A673 (cell line): ENCODE measurements at regions not wholly inside any gene's neighbourhood (a gene's known extent, or its start where the extent isn't known, plus 50 kb on each side); places are given as distances from the start of the nearest gene placed in this dataset.

Experiments
- EZH2 ChIP-seq: fragments of 200-600 bp; sonication (generic); IDR thresholded peaks from 2 replicates; pipeline ENCODE4 v1.6.1; 2017; ENCODE audit warnings: borderline replicate concordance, low read depth, mild to moderate bottlenecking, mixed read lengths, antibody characterized with exemption, low read length; ENCODE audit not compliant: poor library complexity, severe bottlenecking
- TF ChIP-seq, protein P1 (sequence below): fragments of 300-800, 200-600 bp; sonication (generic); conservative IDR thresholded peaks from 2 replicates; pipeline ENCODE4 v1.5.1; 2017; ENCODE audit warnings: low read depth, mild to moderate bottlenecking, antibody characterized with exemption, low read length, moderate library complexity, mixed read lengths

DNA sequence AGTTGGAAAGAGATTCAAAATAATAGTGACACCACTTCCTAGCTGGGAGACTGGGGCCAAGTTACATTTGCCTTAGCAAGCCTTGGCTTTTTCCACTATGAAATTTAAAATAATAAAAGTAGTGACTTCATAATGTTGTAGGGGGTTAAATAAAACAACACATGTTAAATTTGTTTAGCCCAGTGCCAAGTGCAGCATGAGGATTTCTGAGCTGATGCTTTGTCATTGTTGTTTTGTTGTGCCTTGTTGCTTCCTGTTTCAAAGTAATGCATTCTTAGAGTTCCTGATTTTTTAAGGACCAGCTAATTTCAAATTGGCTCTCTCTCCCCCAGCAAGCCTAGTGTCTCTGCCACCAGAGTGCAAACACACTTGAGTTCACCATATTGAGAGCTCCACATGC, 270.7 kb upstream of the PAPPA start:
- TF ChIP-seq, protein P1, sequence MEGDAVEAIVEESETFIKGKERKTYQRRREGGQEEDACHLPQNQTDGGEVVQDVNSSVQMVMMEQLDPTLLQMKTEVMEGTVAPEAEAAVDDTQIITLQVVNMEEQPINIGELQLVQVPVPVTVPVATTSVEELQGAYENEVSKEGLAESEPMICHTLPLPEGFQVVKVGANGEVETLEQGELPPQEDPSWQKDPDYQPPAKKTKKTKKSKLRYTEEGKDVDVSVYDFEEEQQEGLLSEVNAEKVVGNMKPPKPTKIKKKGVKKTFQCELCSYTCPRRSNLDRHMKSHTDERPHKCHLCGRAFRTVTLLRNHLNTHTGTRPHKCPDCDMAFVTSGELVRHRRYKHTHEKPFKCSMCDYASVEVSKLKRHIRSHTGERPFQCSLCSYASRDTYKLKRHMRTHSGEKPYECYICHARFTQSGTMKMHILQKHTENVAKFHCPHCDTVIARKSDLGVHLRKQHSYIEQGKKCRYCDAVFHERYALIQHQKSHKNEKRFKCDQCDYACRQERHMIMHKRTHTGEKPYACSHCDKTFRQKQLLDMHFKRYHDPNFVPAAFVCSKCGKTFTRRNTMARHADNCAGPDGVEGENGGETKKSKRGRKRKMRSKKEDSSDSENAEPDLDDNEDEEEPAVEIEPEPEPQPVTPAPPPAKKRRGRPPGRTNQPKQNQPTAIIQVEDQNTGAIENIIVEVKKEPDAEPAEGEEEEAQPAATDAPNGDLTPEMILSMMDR: no peak
- no peak for TF ChIP-seq EZH2
